IPS-15b (cell line): ENCODE measurements at regions not wholly inside any gene's neighbourhood (a gene's known extent, or its start where the extent isn't known, plus 50 kb on each side); places are given as distances from the start of the nearest gene placed in this dataset.

Experiments used
- H3K27me3 ChIP-seq: one replicate; pipeline ENCODE4 v1.6.1; 2013; ENCODE audit warnings: low read length; ENCODE audit not compliant: control insufficient read depth, insufficient read depth
- H3K36me3 ChIP-seq: one replicate; pipeline ENCODE4 v1.6.1; 2013; ENCODE audit warnings: low read length; ENCODE audit not compliant: control insufficient read depth, insufficient read depth
- H3K4me1 ChIP-seq: one replicate; pipeline ENCODE4 v1.6.1; 2013; ENCODE audit warnings: mild to moderate bottlenecking, low read length; ENCODE audit not compliant: control insufficient read depth, insufficient read depth
- H3K4me3 ChIP-seq: one replicate; pipeline ENCODE4 v1.5.1; 2013; ENCODE audit warnings: low read depth, low read length
- H3K9ac ChIP-seq: one replicate; pipeline ENCODE4 v1.6.1; 2013; ENCODE audit warnings: low read depth, mild to moderate bottlenecking, low read length
- H3K9me3 ChIP-seq: one replicate; pipeline ENCODE4 v1.6.1; 2013; ENCODE audit warnings: mild to moderate bottlenecking, low read length; ENCODE audit not compliant: control insufficient read depth, insufficient read depth

GRCh38 chr17:13197586-13197985 is 179.8 kb upstream of the ELAC2 start:
- no peaks in the 10 kb centered on the region for H3K27me3 ChIP-seq
- H3K9ac ChIP-seq: no peak overlapping the region
- H3K36me3 ChIP-seq: no peaks in the 10 kb centered on the region
- H3K4me3 ChIP-seq: no peak overlapping the region
- no peaks in the 10 kb centered on the region for H3K4me1 ChIP-seq
- H3K9me3 ChIP-seq: no peaks in the 10 kb centered on the region

GRCh38 chr17:13194887-13195286 is 177.1 kb upstream of the ELAC2 start:
- H3K9me3 ChIP-seq: no peaks in the 10 kb centered on the region
- H3K4me1 ChIP-seq: no peaks in the 10 kb centered on the region
- H3K36me3 ChIP-seq: no peaks in the 10 kb centered on the region

GRCh38 chr17:13182854-13183253 is 165.0 kb upstream of the ELAC2 start:
- no peaks in the 10 kb centered on the region for H3K4me1 ChIP-seq
- H3K4me3 ChIP-seq: no peak overlapping the region
- H3K9ac ChIP-seq: no peak overlapping the region
- H3K27me3 ChIP-seq: no peaks in the 10 kb centered on the region
- H3K36me3 ChIP-seq: no peaks in the 10 kb centered on the region
- H3K9me3 ChIP-seq: no peaks in the 10 kb centered on the region

More at GRCh38 chr17:13194887-13195286, 177.1 kb upstream of the ELAC2 start:
- Histone ChIP-seq H3K9ac (no peak overlapping the region), H3K27me3 (no peaks in the 10 kb centered on the region), H3K4me3 (no peak overlapping the region)

GRCh38 chr17:13182450-13182849 is 164.6 kb upstream of the ELAC2 start:
- Histone ChIP-seq H3K4me3 (no peak overlapping the region), H3K9me3 (no peaks in the 10 kb centered on the region), H3K4me1 (no peaks in the 10 kb centered on the region), H3K9ac (no peak overlapping the region), H3K27me3 (no peaks in the 10 kb centered on the region), H3K36me3 (no peaks in the 10 kb centered on the region)

GRCh38 chr17:13181683-13182082 is 163.9 kb upstream of the ELAC2 start:
- Histone ChIP-seq H3K4me3 (no peak overlapping the region), H3K36me3 (no peaks in the 10 kb centered on the region), H3K4me1 (no peaks in the 10 kb centered on the region), H3K27me3 (no peaks in the 10 kb centered on the region), H3K9me3 (no peaks in the 10 kb centered on the region), H3K9ac (no peak overlapping the region)

- H3K4me3 ChIP-seq: no peak overlapping the region
- H3K36me3 ChIP-seq: no peaks in the 10 kb centered on the region
- H3K9me3 ChIP-seq: peaks cover 10% of the 10 kb centered on the region
- H3K27me3 ChIP-seq: no peaks in the 10 kb centered on the region
- no peaks in the 10 kb centered on the region for H3K4me1 ChIP-seq
- no peak overlapping the region for H3K9ac ChIP-seq
Measured at GRCh38 chr17:13176436-13176835, 158.6 kb upstream of the ELAC2 start.

DNA sequence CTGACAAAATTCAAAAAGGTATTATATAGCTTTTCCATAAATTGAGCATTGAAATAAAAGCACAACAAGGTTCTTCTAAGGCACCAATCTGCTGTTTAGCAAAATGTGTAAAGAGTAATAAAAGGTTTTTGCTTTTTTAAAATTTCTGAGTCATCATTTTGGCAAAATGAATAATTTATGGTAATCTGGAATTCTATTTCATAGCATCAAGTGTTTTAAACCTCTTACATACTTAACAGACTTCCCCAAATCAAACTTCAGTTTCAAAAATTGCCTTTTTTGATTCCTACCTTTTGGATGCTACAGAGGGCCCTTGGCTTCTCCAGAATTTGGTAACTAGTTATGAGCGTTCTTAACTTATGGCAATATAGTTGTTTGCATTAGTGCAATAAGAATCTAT is 154.0 kb upstream of the ELAC2 start:
- H3K27me3 ChIP-seq: no peaks in the 10 kb centered on the region
- no peaks in the 10 kb centered on the region for H3K4me1 ChIP-seq
- H3K9ac ChIP-seq: no peak overlapping the region
- peaks cover 10% of the 10 kb centered on the region for H3K9me3 ChIP-seq
- H3K4me3 ChIP-seq: no peak overlapping the region
- no peaks in the 10 kb centered on the region for H3K36me3 ChIP-seq

GRCh38 chr17:13162361-13162760 is 144.5 kb upstream of the ELAC2 start:
- Histone ChIP-seq H3K9me3 (no peaks in the 10 kb centered on the region), H3K9ac (no peak overlapping the region), H3K4me3 (no peak overlapping the region), H3K4me1 (no peaks in the 10 kb centered on the region), H3K27me3 (no peaks in the 10 kb centered on the region), H3K36me3 (no peaks in the 10 kb centered on the region)

DNA sequence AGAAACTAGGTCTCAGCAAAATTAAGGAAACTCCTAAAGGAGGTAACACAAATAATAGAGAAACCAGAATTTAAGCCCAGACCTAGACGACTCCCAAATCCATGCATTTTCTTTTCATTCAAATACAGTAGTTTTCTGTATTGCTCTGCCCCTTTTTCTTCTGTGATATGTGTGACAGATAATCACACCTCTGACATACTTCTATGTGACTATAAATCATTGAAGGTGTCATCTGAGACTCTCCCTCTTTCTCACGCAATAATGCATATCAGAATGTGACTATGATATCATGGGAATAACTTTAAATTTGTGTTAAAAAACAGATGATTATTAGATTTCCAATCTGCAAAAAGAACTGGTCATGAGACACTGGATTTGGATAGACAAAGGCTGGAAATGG is 143.0 kb upstream of the ELAC2 start:
- H3K27me3 ChIP-seq: no peaks in the 10 kb centered on the region
- no peak overlapping the region for H3K4me3 ChIP-seq
- H3K36me3 ChIP-seq: no peaks in the 10 kb centered on the region
- H3K9me3 ChIP-seq: no peaks in the 10 kb centered on the region
- H3K9ac ChIP-seq: no peak overlapping the region
- no peaks in the 10 kb centered on the region for H3K4me1 ChIP-seq

- H3K36me3 ChIP-seq: no peaks in the 10 kb centered on the region
- no peak overlapping the region for H3K9ac ChIP-seq
- H3K27me3 ChIP-seq: no peaks in the 10 kb centered on the region
- H3K4me1 ChIP-seq: no peaks in the 10 kb centered on the region
- H3K9me3 ChIP-seq: no peaks in the 10 kb centered on the region
- no peak overlapping the region for H3K4me3 ChIP-seq
Measured at GRCh38 chr17:13160296-13160695, 142.5 kb upstream of the ELAC2 start.

- Histone ChIP-seq H3K9ac (no peak overlapping the region), H3K4me1 (no peaks in the 10 kb centered on the region), H3K4me3 (no peak overlapping the region), H3K36me3 (no peaks in the 10 kb centered on the region), H3K27me3 (no peaks in the 10 kb centered on the region), H3K9me3 (no peaks in the 10 kb centered on the region)
Measured at GRCh38 chr17:13158494-13159240, 140.8 kb upstream of the ELAC2 start.

DNA sequence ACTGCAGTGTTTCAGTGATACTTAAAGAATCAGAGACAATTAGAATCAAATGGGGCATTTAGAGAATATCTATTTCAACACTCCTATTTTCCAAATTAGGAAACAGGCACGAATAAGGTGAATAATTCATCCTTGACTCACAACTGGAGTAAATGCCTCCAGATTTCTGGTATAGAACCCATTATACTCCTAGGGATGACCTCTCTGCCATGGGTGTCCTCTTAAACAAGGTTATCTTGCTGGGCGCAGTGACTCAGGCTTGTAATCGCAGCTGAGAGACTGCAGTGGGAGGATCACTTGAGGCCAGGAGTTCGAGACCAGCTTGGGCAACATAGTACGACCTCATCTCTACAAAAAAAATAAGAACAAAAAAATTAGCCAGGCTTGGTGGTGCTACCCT is 139.8 kb upstream of the ELAC2 start:
- Histone ChIP-seq H3K27me3 (no peaks in the 10 kb centered on the region), H3K36me3 (no peaks in the 10 kb centered on the region), H3K9me3 (no peaks in the 10 kb centered on the region), H3K4me1 (no peaks in the 10 kb centered on the region), H3K9ac (no peak overlapping the region), H3K4me3 (no peak overlapping the region)
